ENCODE measurements at regions not wholly inside any gene's neighbourhood (a gene's known extent, or its start where the extent isn't known, plus 50 kb on each side); places are given as distances from the start of the nearest gene placed in this dataset.

- Mint-ChIP-seq H3K9me3 (no peaks in the 10 kb centered on the region), H3K27me3 (peaks cover 3% of the 10 kb centered on the region), H3K27ac (no peak overlapping the region), H3K36me3 (no peaks in the 10 kb centered on the region), H3K4me3 (no peak overlapping the region), H3K4me1 (peaks cover 3% of the 10 kb centered on the region)
- ATAC-seq (ENCODE audit: low read depth) (no peak), DNase-seq (ENCODE audit: low spot score in 2 of 2) (no peak)
These were observed 166.7 kb upstream of the PRICKLE2 start for GRCh38 chr3:64392001-64392400.

DNA sequence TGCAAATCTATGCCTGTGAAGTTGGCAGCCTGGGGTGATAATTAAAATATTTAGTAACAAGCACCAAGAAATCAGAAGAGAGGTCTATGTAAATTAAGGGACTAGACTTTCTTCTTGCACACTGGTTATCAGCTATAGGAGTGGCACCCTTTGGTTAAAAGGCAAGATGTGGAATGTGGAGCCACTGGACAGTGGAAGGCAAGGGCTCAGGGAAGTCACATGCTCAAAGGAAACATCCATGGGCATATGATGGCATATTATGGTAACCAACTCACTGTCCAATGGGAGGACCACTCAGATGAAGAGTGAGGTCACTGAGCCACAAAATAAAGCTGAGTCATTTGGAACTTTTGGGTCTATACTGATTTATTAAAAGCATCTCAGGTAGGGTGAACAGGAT is 165.6 kb upstream of the PRICKLE2 start:
- Mint-ChIP-seq H3K27ac (no peak overlapping the region), H3K9me3 (no peaks in the 10 kb centered on the region), H3K4me3 (no peak overlapping the region), H3K27me3 (peaks cover 3% of the 10 kb centered on the region), H3K4me1 (peaks cover 3% of the 10 kb centered on the region), H3K36me3 (no peaks in the 10 kb centered on the region)
- no peak for DNase-seq (ENCODE audit: low spot score in 2 of 2)
- no peak for ATAC-seq (ENCODE audit: low read depth)

GRCh38 chr3:64388886-64389285 is 163.6 kb upstream of the PRICKLE2 start:
- Mint-ChIP-seq H3K4me1 (no peaks in the 10 kb centered on the region), H3K27ac (no peak overlapping the region), H3K9me3 (no peaks in the 10 kb centered on the region), H3K27me3 (peaks cover 3% of the 10 kb centered on the region), H3K4me3 (no peak overlapping the region), H3K36me3 (no peaks in the 10 kb centered on the region)
- DNase-seq (ENCODE audit: low spot score in 2 of 2) (no peak), ATAC-seq (ENCODE audit: low read depth) (no peak)

- H3K4me3 Mint-ChIP-seq, result no peak overlapping the region
- ATAC-seq (ENCODE audit: low read depth), result no peak
- H3K4me1 Mint-ChIP-seq, result no peaks in the 10 kb centered on the region
- H3K27ac Mint-ChIP-seq, result no peak overlapping the region
- H3K27me3 Mint-ChIP-seq, result peaks cover 3% of the 10 kb centered on the region
- no peak for DNase-seq (ENCODE audit: low spot score in 2 of 2)
- no peaks in the 10 kb centered on the region for H3K36me3 Mint-ChIP-seq
- no peaks in the 10 kb centered on the region for H3K9me3 Mint-ChIP-seq
These were observed 162.4 kb upstream of the PRICKLE2 start for GRCh38 chr3:64387688-64388087.

DNA sequence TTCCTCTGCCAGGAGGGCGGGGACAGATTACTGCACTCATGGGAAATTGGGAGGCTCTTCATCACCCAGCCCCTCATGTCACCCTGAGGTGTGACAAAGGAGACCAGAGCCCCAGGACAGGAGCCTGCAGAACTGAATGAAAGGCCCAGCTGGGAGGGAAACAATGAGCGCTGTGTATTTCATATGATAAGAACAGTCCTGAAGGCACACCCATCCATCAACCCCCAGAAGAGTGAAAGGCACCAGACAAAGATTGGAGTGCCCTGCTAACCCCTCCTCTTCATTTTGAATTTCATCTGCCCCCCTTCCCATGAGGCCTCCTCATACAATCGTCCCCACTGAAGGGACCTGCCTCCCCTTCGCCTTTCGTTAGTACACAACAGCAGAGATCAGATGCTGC is 160.0 kb upstream of the PRICKLE2 start:
- Mint-ChIP-seq H3K36me3 (no peaks in the 10 kb centered on the region), H3K9me3 (no peaks in the 10 kb centered on the region), H3K27ac (no peak overlapping the region), H3K27me3 (peaks cover 3% of the 10 kb centered on the region), H3K4me1 (no peaks in the 10 kb centered on the region), H3K4me3 (no peak overlapping the region)
- ATAC-seq (ENCODE audit: low read depth), result no peak
- DNase-seq (ENCODE audit: low spot score in 2 of 2), result no peak

DNA sequence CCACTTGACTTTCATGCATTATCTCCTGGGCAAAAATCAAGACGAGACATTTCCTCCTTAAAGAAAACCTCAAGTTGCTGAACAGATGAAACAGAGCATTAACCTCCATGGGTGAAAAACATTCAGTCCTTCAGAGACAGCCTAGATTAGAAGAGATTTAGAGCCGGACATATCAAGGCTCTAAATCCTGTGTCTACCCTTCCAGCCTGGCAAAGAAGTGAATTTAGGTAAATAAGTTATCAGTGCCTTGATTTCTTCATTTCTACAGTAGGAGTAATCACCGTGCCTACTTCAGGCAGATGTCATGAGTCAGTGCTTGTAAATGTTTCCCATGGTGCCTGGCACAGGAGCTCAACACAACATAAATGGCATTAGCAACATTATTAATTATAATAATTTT is 159.3 kb upstream of the PRICKLE2 start:
- Mint-ChIP-seq H3K36me3 (no peaks in the 10 kb centered on the region), H3K4me1 (no peaks in the 10 kb centered on the region), H3K27ac (no peak overlapping the region), H3K9me3 (no peaks in the 10 kb centered on the region), H3K27me3 (peaks cover 3% of the 10 kb centered on the region), H3K4me3 (no peak overlapping the region)
- ATAC-seq (ENCODE audit: low read depth) (no peak), DNase-seq (ENCODE audit: low spot score in 2 of 2) (no peak)

GRCh38 chr3:64382153-64382552 is 156.9 kb upstream of the PRICKLE2 start:
- no peaks in the 10 kb centered on the region for H3K36me3 Mint-ChIP-seq
- no peaks in the 10 kb centered on the region for H3K9me3 Mint-ChIP-seq
- no peak for DNase-seq (ENCODE audit: low spot score in 2 of 2)
- H3K4me1 Mint-ChIP-seq, result no peaks in the 10 kb centered on the region
- ATAC-seq (ENCODE audit: low read depth), result no peak
- H3K27ac Mint-ChIP-seq, result no peak overlapping the region
- H3K4me3 Mint-ChIP-seq, result no peak overlapping the region
- no peaks in the 10 kb centered on the region for H3K27me3 Mint-ChIP-seq

GRCh38 chr3:64381367-64381766 is 156.1 kb upstream of the PRICKLE2 start:
- H3K9me3 Mint-ChIP-seq, result no peaks in the 10 kb centered on the region
- no peak overlapping the region for H3K27ac Mint-ChIP-seq
- no peaks in the 10 kb centered on the region for H3K4me1 Mint-ChIP-seq
- ATAC-seq (ENCODE audit: low read depth) (no peak), DNase-seq (ENCODE audit: low spot score in 2 of 2) (no peak)
- H3K27me3 Mint-ChIP-seq, result no peaks in the 10 kb centered on the region
- no peak overlapping the region for H3K4me3 Mint-ChIP-seq
- no peaks in the 10 kb centered on the region for H3K36me3 Mint-ChIP-seq

DNA sequence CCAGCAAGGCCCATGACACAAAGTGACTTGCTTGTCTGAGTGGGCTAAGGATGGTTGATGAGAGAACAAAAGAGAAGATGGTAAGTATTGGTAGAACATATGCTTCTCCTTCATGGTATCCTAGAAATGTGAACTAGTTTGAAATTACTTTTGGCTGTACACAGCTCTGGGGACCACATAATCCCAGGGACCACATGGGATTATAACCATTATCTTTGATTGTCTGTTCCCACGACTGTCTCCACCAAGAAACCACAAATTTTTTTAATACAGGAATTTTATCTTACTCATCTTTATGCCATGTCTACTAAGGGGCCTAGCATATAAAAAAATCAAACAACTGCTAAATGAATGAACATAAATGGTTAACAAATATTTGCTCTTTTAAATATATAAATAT is 155.3 kb upstream of the PRICKLE2 start:
- Mint-ChIP-seq H3K4me3 (no peak overlapping the region), H3K9me3 (no peaks in the 10 kb centered on the region), H3K27ac (no peak overlapping the region), H3K4me1 (no peaks in the 10 kb centered on the region), H3K36me3 (no peaks in the 10 kb centered on the region), H3K27me3 (no peaks in the 10 kb centered on the region)
- ATAC-seq (ENCODE audit: low read depth) (no peak), DNase-seq (ENCODE audit: low spot score in 2 of 2) (no peak)

DNA sequence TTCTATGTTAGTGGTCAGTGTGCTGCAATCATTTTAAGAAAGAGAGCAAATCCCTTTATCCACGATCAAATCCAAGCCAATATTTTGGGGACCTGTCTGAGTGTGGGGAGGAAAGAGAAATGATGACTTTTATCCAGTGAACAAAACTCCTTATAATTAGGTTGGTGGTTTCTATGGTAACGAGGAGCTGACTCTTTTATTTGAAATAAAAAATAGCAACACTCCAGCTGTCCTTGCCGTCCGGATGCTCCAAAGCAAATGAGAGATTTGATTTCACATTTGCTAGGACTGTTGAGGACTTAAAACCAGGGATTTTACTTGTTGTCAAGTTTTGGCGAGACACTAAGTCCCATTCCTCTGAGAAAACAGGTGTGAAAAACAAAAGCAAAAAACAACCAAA is 154.0 kb upstream of the PRICKLE2 start:
- no peak overlapping the region for H3K27ac Mint-ChIP-seq
- H3K4me3 Mint-ChIP-seq, result no peak overlapping the region
- H3K9me3 Mint-ChIP-seq, result peaks cover 2% of the 10 kb centered on the region
- H3K4me1 Mint-ChIP-seq, result no peaks in the 10 kb centered on the region
- no peak for ATAC-seq (ENCODE audit: low read depth)
- peaks cover 2% of the 10 kb centered on the region for H3K36me3 Mint-ChIP-seq
- no peaks in the 10 kb centered on the region for H3K27me3 Mint-ChIP-seq
- DNase-seq (ENCODE audit: low spot score in 2 of 2), result no peak

- H3K27me3 Mint-ChIP-seq, result no peaks in the 10 kb centered on the region
- ATAC-seq (ENCODE audit: low read depth), result no peak
These were observed 152.7 kb upstream of the PRICKLE2 start for GRCh38 chr3:64377942-64378341.

DNA sequence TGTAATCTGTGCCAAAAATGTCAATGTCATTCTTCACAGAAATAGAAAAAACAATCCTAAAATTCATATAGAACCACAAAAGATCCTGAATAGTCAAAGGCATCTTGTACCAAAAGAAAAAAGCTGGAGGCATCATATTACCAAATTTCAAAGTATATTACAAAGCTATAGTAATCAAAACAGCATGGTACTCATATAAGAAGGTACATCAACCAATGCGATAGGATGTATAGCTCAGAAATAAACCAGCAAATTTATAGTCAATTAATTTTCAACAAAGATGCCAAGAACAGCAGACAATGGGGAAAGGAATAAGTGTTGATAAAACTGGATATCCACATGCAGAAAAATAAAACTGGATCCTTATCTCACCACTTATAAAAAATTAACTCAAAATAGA is 150.5 kb upstream of the PRICKLE2 start:
- Mint-ChIP-seq H3K27ac (no peak overlapping the region), H3K4me3 (no peak overlapping the region), H3K4me1 (no peaks in the 10 kb centered on the region), H3K36me3 (peaks cover 2% of the 10 kb centered on the region), H3K27me3 (no peaks in the 10 kb centered on the region), H3K9me3 (peaks cover 2% of the 10 kb centered on the region)
- ATAC-seq (ENCODE audit: low read depth) (no peak), DNase-seq (ENCODE audit: low spot score in 2 of 2) (no peak)

More at GRCh38 chr3:64377942-64378341, 152.7 kb upstream of the PRICKLE2 start:
- Mint-ChIP-seq H3K36me3 (peaks cover 2% of the 10 kb centered on the region), H3K9me3 (peaks cover 2% of the 10 kb centered on the region), H3K4me3 (no peak overlapping the region), H3K4me1 (no peaks in the 10 kb centered on the region), H3K27ac (no peak overlapping the region)
- DNase-seq (ENCODE audit: low spot score in 2 of 2), result no peak

DNA sequence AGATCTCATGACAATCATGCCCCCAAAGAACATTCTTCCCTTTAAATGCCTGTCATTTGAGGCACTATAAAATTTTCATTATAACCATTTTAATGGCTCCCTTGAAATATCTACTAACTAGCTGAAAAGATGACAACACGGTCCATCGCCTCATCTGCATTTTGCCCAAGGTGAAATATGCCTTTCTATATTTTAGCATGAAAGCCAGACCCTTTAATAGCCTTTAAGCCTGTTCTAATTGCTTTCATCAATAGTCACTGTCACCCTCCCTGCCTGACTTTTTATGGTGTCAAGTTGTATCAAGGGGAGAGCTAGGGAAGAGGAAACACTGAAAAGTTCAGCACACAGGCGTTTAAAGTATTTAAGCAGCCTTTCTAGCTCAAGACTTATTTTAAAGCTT is 144.1 kb upstream of the PRICKLE2 start:
- Mint-ChIP-seq H3K27ac (no peak overlapping the region), H3K27me3 (peaks cover 6% of the 10 kb centered on the region)
- no peak for DNase-seq (ENCODE audit: low spot score in 2 of 2)

DNA sequence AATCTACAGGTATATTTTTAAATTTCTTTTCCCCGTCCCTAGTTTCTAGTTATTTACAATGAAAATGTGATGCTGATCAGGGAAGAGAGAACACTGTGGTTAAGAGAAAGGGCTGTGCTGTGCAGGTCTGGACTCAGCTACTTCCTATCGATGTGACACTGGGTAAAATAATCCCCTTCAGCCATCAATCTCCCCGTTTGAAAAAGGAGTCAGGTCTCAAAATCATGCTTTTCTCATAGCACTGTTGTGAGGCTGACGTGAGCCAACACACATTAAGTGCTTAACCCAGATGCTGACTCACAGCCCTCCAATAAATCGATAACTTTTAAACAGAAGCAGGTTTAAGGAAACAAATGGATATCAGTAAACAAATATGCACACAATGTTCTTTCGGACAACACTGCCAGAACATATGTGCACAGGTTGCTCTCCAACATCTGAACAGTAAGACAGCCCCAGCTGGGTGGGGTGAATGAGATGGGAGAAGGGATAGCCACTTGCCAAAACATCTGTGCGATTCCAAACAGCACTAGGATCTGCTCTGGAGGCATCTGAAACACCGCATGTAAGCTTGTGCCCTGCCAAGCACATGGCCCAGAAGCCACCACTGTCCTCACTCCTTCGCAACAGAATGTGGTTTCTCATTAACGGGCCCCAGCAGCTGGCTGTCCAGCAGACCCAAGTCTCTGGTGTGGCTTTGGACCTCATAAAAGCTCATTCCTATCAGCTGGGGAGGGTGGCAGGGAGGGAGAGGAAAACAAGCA is 143.2 kb upstream of the PRICKLE2 start:
- Mint-ChIP-seq H3K4me1 (no peaks in the 10 kb centered on the region), H3K9me3 (no peaks in the 10 kb centered on the region), H3K27me3 (peaks cover 8% of the 10 kb centered on the region), H3K27ac (no peak overlapping the region), H3K36me3 (no peaks in the 10 kb centered on the region), H3K4me3 (no peak overlapping the region)
- ATAC-seq (ENCODE audit: low read depth) (no peak), DNase-seq (ENCODE audit: low spot score in 2 of 2) (no peak)

More for the DNA sequence above, 144.1 kb upstream of the PRICKLE2 start:
- Mint-ChIP-seq H3K4me3 (no peak overlapping the region), H3K36me3 (no peaks in the 10 kb centered on the region), H3K9me3 (no peaks in the 10 kb centered on the region), H3K4me1 (no peaks in the 10 kb centered on the region)
- ATAC-seq (ENCODE audit: low read depth), result no peak

GRCh38 chr3:64365877-64366276 is 140.6 kb upstream of the PRICKLE2 start:
- Mint-ChIP-seq H3K27me3 (peaks cover 12% of the 10 kb centered on the region), H3K36me3 (no peaks in the 10 kb centered on the region), H3K9me3 (no peaks in the 10 kb centered on the region), H3K4me1 (no peaks in the 10 kb centered on the region), H3K4me3 (no peak overlapping the region), H3K27ac (no peak overlapping the region)
- ATAC-seq (ENCODE audit: low read depth) (no peak), DNase-seq (ENCODE audit: low spot score in 2 of 2) (no peak)
